H7 (cell line): ENCODE measurements at regions not wholly inside any gene's neighbourhood (a gene's known extent, or its start where the extent isn't known, plus 50 kb on each side); places are given as distances from the start of the nearest gene placed in this dataset.
"Not testable (repeated sequence)": the region's sequence is repeated elsewhere in the genome, so short reads cannot be mapped to it uniquely, and the experiment has no call there.

ENCODE experiments used
- DNase-seq: peaks from one replicate; pipeline ENCODE4 v3.0.0; 2012
- H3K27me3 ChIP-seq: 2 replicates; pipeline ENCODE4 v1.6.0; 2011; ENCODE audit warnings: mild to moderate bottlenecking, low read length; ENCODE audit not compliant: control insufficient read depth, insufficient read depth
- H3K36me3 ChIP-seq: replicated peaks from 2 replicates; pipeline ENCODE4 v1.5.1; 2011; ENCODE audit warnings: low read length; ENCODE audit not compliant: control insufficient read depth, insufficient read depth
- H3K4me3 ChIP-seq: 2 replicates; pipeline ENCODE4 v1.5.1; 2011; ENCODE audit warnings: low read depth, mild to moderate bottlenecking, control low read depth, low read length, moderate library complexity; ENCODE audit not compliant: insufficient read depth

- Histone ChIP-seq H3K4me3 (no peak overlapping the region), H3K36me3 (no peaks in the 10 kb centered on the region), H3K27me3 (no peaks in the 10 kb centered on the region)
- no peak for DNase-seq
Observed at GRCh38 chr4:23956601-23957364, 66.9 kb upstream of the PPARGC1A start.

- no peaks in the 10 kb centered on the region for H3K27me3 ChIP-seq
- no peak for DNase-seq
- no peaks in the 10 kb centered on the region for H3K36me3 ChIP-seq
- no peak overlapping the region for H3K4me3 ChIP-seq
Observed at GRCh38 chr4:23952258-23952657, 62.4 kb upstream of the PPARGC1A start.

GRCh38 chr4:23947826-23948225 lies 58.0 kb upstream of the PPARGC1A start:
- H3K27me3 ChIP-seq, result no peaks in the 10 kb centered on the region
- no peak overlapping the region for H3K4me3 ChIP-seq
- no peak for DNase-seq
- no peaks in the 10 kb centered on the region for H3K36me3 ChIP-seq

DNA sequence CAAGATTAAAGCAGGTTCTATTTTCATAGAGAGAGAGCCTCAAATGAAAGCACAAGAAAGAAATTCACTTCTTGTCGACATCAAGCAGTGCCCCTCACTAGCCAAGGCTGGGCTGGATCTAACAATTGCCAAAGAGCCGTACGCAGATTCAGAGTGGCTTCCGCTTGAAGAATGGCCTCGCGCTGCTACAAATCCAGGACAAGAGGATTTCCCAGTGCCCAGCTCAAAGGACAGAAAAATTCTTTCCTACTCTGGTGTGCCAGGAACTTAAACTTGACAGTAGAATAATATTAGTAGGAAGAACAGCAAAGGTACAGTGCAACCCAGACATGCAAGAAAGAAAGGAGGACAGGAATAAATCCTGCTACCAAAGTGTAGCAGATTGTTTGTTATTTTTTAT lies 56.5 kb upstream of the PPARGC1A start:
- H3K36me3 ChIP-seq, result no peaks in the 10 kb centered on the region
- no peak for DNase-seq

DNA sequence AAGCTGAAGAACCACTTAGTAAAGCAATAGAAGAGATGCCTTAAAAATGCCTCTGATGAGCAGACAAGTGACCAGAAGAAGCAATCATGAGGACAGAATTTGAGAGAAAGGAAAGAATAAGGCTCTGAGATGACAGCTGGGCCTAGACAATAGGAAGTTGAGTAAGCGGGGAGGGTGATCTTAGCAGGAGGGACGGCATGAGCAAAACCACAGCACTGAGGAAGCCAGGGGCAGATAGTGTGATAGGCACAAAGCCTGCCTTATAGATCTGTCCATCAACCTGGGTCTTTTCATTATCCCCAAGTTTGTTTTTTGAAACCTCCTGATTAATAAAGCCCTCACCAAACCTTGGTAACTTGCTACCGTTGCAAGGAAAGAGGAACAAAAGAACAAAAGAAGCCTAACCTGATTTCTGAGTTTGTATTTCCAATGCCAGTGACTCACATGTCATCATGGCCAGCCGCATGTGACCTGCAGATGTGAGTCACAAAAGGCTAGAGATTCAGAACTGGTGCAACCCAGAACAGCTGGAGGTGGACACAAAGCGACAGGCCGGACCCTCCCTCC lies 55.7 kb upstream of the PPARGC1A start:
- no peak for DNase-seq
- no peaks in the 10 kb centered on the region for H3K27me3 ChIP-seq
- H3K4me3 ChIP-seq, result no peak overlapping the region
- H3K36me3 ChIP-seq, result no peaks in the 10 kb centered on the region

More for the DNA sequence above, 56.5 kb upstream of the PPARGC1A start:
- no peaks in the 10 kb centered on the region for H3K27me3 ChIP-seq
- no peak overlapping the region for H3K4me3 ChIP-seq

DNA sequence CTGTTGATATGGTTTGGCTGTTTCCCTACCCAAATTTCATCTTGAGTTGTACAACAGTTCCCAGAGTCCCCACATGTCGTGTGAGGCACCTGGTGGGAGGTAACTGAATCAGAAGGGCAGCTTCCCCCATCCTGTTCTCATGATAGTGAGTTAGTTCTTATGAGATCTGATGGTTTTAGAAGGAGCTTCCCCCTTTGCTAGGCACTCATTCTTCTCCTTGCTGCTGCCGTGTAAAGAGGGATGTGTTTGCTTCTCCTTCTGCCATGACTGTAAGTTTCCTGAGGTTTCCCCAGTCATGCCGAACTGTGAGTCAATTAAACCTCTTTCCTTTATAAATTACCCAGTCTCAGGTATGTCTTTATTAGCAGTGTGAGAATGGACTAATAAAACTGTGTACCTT lies 54.7 kb upstream of the PPARGC1A start:
- DNase-seq, H3K36me3 ChIP-seq, H3K27me3 ChIP-seq: not testable (repeated sequence)

DNA sequence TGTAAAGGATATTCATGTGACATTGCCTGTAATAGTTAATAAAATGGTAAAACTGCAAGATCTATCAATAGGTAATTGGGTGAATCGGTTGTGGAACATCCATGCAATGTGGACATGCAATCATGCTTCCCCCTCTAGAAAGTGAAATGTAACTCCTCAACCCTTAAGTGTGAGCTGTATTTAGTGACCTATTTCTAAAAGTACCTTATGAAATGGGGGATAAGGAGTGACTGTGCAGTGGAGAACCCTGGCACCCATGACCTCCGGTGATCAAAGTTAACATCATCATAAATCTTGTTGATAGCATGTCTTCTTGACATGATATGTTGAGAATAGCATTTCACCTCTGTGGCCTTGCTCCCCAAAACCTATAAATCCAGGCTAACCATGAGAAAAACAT lies 53.6 kb upstream of the PPARGC1A start:
- Histone ChIP-seq H3K36me3 (no peaks in the 10 kb centered on the region), H3K27me3 (no peaks in the 10 kb centered on the region), H3K4me3 (no peak overlapping the region)
- DNase-seq, result no peak

More for the DNA sequence above, 54.7 kb upstream of the PPARGC1A start:
- H3K4me3 ChIP-seq, result not testable (repeated sequence)

DNA sequence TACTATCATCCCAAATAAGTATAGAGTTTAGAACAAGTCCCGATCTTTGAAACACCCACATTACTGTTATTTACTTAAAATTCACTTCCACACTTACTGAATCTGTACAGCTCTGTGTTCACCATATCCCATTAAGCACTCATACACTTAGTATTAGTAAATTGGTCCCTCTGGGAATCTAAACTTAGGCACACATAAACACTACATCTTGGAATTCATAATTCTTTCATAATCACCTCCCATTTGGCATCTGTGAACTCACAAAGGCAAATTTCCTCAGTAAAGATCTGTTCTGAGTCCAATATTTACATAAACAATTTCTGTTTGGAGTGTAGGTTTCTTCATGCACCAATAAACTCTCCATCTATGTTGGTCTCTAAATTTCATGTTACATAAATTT lies 52.6 kb upstream of the PPARGC1A start:
- no peak for DNase-seq

More for the DNA sequence above, 52.6 kb upstream of the PPARGC1A start:
- no peaks in the 10 kb centered on the region for H3K27me3 ChIP-seq
- no peaks in the 10 kb centered on the region for H3K36me3 ChIP-seq
- no peak overlapping the region for H3K4me3 ChIP-seq
